GM18508 (cell line): ENCODE measurements at regions not wholly inside any gene's neighbourhood (a gene's known extent, or its start where the extent isn't known, plus 50 kb on each side); places are given as distances from the start of the nearest gene placed in this dataset.
"Not testable (repeated sequence)": the region's sequence is repeated elsewhere in the genome, so short reads cannot be mapped to it uniquely, and the experiment has no call there.

Source experiments
- ATAC-seq: cut with Tn5 transposase; IDR thresholded peaks from one replicate; pipeline ENCODE4 v1.9.1; 2021; ENCODE audit warnings: moderate number of reproducible peaks; ENCODE audit not compliant: insufficient read depth, unreplicated experiment

GRCh38 chr4:104879854-104880253 lies 266.8 kb upstream of the TET2 start:
- no peak for ATAC-seq

- no peak for ATAC-seq
These were observed 265.4 kb upstream of the TET2 start for GRCh38 chr4:104881136-104881886.

DNA sequence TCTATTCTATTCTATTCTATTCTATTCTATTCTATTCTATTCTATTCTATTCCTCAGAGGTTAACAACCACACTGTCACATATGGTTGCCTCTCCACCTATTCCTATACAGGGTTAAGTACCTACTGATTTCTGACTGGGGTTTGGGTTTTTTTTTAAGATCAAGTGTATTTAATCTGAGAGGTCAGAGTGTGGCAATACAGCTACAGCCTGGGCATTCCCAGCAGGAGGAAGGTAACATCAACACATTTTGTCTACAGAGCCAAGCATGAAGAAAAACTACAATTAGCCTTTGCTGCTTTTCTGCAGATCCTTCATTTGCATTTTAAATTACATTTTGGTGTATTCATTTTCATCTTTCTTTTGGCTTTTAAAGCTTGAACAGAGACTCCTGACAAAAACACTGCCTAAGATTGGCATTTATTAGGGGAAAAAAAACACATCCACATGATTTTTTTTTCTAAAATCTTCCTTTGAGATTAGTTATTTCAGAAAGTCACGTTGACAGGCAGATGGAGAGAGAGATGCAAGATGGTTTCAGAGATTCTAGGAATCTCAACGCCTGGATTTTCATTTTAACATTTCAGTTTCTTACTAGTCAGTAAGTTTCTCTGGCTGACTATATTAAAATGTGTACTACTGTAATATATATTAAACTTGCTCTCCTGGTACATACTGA lies 255.9 kb upstream of the TET2 start:
- ATAC-seq, result no peak

DNA sequence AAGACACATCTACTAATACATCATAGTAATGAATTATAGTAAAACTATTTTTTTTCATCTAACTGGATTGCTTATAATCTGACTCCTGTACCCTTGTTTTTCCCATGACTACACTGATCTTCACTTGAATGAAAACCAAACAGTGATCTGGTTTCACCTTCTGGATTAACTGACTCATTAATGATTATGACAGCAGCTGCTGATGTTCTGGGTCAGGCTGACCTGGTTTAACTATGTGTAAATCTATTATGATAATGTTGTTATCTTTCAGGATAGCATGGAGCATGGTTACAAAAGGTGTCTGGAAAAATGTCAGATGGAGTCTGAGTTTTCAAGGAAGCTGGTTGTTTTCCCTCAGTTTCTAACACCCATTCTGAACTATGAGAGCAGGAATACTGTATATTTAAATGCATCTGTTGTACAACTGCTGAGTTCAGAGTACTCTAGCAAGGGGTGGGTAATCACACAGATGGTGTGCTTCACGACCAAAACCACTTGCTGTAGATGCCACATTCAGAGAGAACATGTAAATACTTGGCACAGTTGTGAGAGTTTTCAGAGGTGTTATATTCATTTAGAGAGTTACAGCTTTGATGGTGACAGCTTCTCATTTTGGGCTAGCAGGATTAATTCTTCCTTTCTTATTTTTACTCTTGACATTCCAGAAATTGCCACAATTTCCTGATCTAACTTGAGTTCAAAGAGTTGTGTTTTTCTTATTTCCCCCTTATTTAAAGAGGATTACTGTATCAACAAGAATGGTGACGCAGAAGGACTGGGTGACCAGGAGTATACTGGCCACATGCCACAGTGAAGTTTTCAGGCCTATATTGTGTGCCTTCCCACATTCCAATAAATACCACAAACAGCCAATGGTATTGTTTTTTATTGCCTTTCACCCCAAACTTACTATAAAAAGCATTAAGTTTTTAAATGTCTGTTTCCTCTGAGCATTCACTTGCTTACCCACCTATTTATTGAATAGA lies 249.7 kb upstream of the TET2 start:
- ATAC-seq, result no peak

DNA sequence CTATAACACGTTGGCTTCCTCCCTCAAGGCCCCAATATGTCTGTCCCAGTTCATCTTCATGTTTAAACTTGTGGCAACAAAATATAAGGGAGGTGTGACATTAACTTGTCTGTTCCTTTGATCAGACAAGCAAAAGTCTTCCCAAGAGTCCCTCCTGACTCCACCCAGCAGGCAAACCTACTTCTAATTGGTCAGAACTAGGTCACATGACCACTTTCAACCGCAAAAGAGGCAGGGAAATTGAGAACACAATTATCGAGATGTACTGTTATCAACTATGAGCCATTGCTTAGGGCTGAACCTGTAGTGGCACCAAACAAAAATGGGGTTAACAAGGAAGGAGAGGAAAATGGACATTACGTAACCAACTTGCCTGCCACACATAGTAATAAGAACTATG lies 246.8 kb upstream of the TET2 start:
- no peak for ATAC-seq

GRCh38 chr4:104901438-104901837 lies 245.2 kb upstream of the TET2 start:
- ATAC-seq, result no peak

DNA sequence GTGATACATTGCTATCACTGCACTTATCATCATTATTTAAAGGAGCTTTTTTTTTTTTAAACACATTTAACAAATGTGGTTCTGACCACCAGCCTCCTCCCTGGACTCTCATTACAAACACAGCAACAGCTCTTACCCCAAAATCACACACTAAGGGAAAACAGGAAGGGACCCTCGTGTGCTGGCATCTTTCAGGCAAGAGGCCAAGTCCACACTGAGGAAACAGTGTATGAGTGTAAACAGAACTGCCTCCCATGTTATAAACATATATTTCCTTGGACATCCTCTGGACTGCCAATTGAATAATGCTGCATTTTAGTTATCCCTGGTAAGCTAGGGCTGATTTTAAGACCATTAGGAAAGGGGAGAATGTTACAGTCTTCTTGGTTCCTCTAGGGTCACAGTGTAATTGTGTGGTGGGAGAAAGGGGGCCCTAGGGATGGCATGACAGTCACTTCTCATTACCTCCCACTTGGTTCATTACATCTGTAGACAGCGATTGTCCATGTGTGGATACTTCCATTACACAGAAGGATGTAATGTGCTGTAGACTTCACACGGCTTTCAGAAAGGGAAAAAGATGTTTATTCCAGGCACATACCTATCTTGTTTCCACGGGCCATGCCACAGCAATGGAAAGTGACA lies 244.6 kb upstream of the TET2 start:
- ATAC-seq, result no peak

GRCh38 chr4:104905065-104905464 lies 241.6 kb upstream of the TET2 start:
- no peak for ATAC-seq

- no peak for ATAC-seq
These were observed 241.1 kb upstream of the TET2 start for GRCh38 chr4:104905546-104905945.

DNA sequence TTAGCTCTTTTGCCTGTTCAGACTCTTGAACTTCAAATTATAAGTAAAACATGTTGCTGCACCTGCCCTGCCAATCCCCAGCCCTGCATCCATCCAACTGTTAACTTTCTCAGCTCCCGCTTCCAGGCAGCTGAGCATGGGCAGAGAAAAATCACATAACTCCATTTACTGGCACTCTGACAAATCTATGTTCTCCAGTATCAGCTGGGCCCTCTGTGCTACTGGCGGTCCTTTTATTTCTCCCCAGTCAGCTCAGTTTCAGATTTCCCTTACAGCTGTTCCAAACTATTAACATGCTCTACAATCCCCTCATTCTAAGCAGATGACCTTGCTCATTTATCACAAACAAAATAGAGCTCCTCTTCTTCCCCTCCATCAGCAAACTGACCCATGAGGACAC lies 240.4 kb upstream of the TET2 start:
- ATAC-seq, result no peak

GRCh38 chr4:104907074-104907649 lies 239.5 kb upstream of the TET2 start:
- no peak for ATAC-seq

- ATAC-seq, result no peak
These were observed 238.7 kb upstream of the TET2 start for GRCh38 chr4:104907991-104908390.

- no peak for ATAC-seq
These were observed 237.3 kb upstream of the TET2 start for GRCh38 chr4:104909376-104909775.

DNA sequence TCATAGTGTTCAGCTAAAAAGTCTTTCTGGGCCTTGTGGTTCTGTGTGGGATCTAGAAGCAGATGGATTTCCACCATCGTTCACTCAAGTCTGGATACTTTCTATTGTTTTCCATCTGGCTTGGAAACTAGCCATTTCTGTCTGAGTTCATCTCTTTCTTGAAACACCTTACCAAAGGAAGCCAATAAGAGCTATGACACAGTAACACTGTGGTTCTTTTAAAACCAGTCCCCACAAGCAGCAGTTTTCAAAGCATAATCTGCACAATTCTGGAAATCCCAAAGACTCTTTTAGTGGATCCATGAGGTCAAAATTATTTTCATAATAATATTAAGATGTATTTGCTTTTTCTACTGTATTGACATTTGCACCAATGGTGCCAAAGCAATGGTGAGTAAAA lies 234.2 kb upstream of the TET2 start:
- ATAC-seq, result no peak

DNA sequence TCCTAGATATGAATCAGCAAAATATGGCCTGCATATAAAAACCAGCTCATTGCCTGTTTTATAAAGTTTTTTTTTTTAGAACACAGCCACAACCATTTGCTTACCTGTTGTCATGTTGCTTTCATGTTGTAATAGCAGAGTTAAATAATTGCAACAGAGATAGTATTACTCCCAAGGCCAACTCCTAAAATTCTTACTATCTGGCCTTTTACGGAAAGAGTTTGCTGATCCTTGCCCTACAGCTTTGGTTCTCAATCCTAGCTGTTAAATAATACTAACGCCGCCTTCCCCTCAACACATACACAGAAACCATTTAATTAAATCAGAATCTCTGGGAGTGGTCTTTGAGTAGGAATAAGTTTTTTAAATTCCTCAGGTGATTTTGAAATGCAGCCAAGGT lies 231.3 kb upstream of the TET2 start:
- ATAC-seq, result no peak

DNA sequence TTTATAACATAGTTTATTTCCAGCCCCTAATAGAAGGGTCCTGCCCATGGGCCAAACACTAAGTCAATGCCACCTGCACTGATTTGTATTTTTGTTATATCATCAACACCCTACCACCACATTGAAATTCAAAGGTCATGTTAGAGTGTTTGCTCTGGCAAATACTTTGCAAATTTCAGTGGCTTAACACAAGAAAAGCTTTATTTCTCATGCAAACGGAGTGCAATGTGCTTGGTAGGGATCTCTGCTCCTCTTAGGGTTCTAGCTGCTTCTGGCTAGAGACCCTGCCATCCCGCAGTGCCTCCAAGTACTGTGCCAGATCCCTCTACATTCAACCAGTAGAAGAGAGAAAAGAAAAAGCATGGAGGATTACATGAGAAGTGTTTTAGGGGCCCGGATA lies 230.8 kb upstream of the TET2 start:
- no peak for ATAC-seq

DNA sequence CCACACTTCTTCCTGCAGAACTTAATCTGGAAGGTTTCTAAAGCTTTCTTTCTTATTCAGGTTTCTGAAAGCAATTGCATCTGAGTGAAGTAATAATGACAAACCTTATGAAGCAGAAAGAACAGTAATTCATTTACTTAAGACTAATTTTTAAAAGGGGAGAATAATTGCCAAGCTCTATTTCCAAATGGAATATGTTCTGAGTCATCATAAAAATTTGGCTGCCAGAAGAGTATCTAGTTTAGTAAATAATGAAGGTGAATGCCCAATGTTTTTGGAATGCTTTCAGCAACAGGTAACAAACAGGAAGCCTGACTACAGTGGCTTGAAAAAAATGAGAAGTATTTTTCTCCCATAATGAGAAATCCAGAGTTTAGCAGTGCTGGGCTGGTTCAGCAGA lies 227.3 kb upstream of the TET2 start:
- ATAC-seq, result no peak

GRCh38 chr4:104930298-104930697 lies 216.4 kb upstream of the TET2 start:
- ATAC-seq, result no peak

DNA sequence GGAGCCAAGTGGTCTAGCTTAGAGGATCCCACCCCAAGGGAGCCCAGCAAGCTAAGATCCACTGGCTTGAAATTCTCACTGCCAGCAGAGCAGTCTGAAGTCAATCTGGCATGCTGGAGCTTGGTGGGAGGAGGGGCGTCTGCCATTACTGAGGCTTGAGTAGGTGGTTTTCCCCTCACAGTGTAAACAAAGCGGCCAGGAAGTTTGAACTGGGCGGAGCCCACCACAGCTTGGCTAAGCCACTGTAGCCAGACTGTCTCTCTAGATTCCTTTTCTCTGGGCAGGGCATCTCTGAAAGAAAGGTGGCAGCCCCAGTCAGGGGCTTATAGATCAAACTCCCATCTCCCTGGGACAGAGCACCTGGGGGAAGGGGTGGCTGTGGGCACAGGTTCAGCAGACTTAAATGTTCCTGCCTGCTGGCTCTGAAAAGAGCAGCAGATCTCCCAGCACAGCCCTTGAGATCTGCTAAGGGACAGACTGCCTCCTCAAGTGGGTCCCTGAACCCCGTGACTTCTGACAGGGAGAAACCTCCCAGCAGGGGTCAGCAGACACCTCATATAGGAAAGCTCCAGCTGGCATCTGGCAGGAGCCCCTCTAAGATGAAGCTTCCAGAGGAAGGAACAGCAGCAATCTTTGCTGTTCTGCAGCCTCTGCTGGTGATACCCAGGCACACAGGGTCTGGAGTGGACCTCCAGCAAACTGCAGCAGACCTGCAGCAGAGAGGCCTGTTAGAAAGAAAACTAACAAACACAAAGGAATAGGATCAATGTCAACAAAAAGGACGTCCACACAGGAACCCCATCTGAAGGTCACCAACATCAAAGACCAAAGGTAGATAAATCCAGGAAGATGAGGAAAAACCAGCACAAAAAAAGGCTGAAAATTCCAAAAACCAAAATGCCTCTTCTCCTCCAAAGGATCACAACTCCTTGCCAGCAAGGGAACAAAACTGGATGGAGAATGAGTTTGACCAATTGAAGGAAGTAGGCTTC lies 215.6 kb upstream of the TET2 start:
- ATAC-seq, result not testable (repeated sequence)
